ENCODE measurements at regions not wholly inside any gene's neighbourhood (a gene's known extent, or its start where the extent isn't known, plus 50 kb on each side); places are given as distances from the start of the nearest gene placed in this dataset.

- DNase-seq (ENCODE audit: low read depth), result no peak
These were observed 52.6 kb upstream of the TGFBR2 start for GRCh38 chr3:30553641-30554316.

- DNase-seq (ENCODE audit: low read depth), result no peak
These were observed 52.1 kb upstream of the TGFBR2 start for GRCh38 chr3:30554317-30554690.

- no peak for DNase-seq (ENCODE audit: low read depth)
These were observed 50.4 kb upstream of the TGFBR2 start for GRCh38 chr3:30555968-30556367.
